ENCODE measurements at regions not wholly inside any gene's neighbourhood (a gene's known extent, or its start where the extent isn't known, plus 50 kb on each side); places are given as distances from the start of the nearest gene placed in this dataset.

GRCh38 chr12:13594731-13595514 lies 386.5 kb downstream of the GRIN2B start:
- DNase-seq: no peak

GRCh38 chr12:13592063-13592942 lies 389.1 kb downstream of the GRIN2B start:
- DNase-seq: no peak

- no peak for DNase-seq
These were observed 389.9 kb downstream of the GRIN2B start for GRCh38 chr12:13591488-13591887.

- DNase-seq: no peak
These were observed 390.3 kb downstream of the GRIN2B start for GRCh38 chr12:13591059-13591458.

GRCh38 chr12:13588574-13588973 lies 392.0 kb downstream of the EMP1 start:
- no peak for DNase-seq

- no peak for DNase-seq
These were observed 391.3 kb downstream of the EMP1 start for GRCh38 chr12:13587721-13588390.

GRCh38 chr12:13586361-13586760 lies 389.8 kb downstream of the EMP1 start:
- DNase-seq: no peak

- no peak for DNase-seq
These were observed 388.0 kb downstream of the EMP1 start for GRCh38 chr12:13584541-13584940.

GRCh38 chr12:13583630-13584029 lies 387.1 kb downstream of the EMP1 start:
- no peak for DNase-seq

- DNase-seq: no peak
These were observed 385.9 kb downstream of the EMP1 start for GRCh38 chr12:13582421-13582820.

GRCh38 chr12:13581031-13581430 lies 384.5 kb downstream of the EMP1 start:
- DNase-seq: no peak

- no peak for DNase-seq
These were observed 383.7 kb downstream of the EMP1 start for GRCh38 chr12:13580206-13580605.

GRCh38 chr12:13576935-13577500 lies 380.5 kb downstream of the EMP1 start:
- no peak for DNase-seq

GRCh38 chr12:13573698-13574321 lies 377.3 kb downstream of the EMP1 start:
- no peak for DNase-seq

- no peak for DNase-seq
These were observed 374.5 kb downstream of the EMP1 start for GRCh38 chr12:13571035-13571434.

GRCh38 chr12:13570005-13570694 lies 373.6 kb downstream of the EMP1 start:
- no peak for DNase-seq

GRCh38 chr12:13566292-13566691 lies 369.8 kb downstream of the EMP1 start:
- no peak for DNase-seq

- no peak for DNase-seq
These were observed 367.8 kb downstream of the EMP1 start for GRCh38 chr12:13564266-13564810.

- no peak for DNase-seq
These were observed 367.2 kb downstream of the EMP1 start for GRCh38 chr12:13563743-13564125.

GRCh38 chr12:13562915-13563742 lies 366.6 kb downstream of the EMP1 start:
- DNase-seq: no peak

All from left kidney (tissue), 1 donor.